HEK293T (cell line): ENCODE measurements at regions not wholly inside any gene's neighbourhood (a gene's known extent, or its start where the extent isn't known, plus 50 kb on each side); places are given as distances from the start of the nearest gene placed in this dataset.

Source experiments
- ARNT ChIP-seq: fragments of 450-650 bp; IDR thresholded peaks from 2 replicates; pipeline ENCODE4 v1.6.1; 2017; ENCODE audit warnings: mild to moderate bottlenecking
- BHLHE40 ChIP-seq: fragments of 450-650 bp; IDR thresholded peaks from 2 replicates; pipeline ENCODE4 v1.6.1; 2016; ENCODE audit warnings: mild to moderate bottlenecking, moderate library complexity, borderline replicate concordance
- CTBP1 ChIP-seq: fragments of 450-650 bp; IDR thresholded peaks from 2 replicates; pipeline ENCODE4 v1.6.1; 2016; ENCODE audit warnings: borderline replicate concordance
- ELF4 ChIP-seq: fragments of 450-650 bp; IDR thresholded peaks from 2 replicates; pipeline ENCODE4 v1.6.1; 2017; ENCODE audit warnings: antibody characterized with exemption
- FOXA1 ChIP-seq: fragments of 450-650 bp; IDR thresholded peaks from 2 replicates; pipeline ENCODE4 v1.6.1; 2016; ENCODE audit warnings: mild to moderate bottlenecking
- FOXK2 ChIP-seq: fragments of 450-650 bp; IDR thresholded peaks from 2 replicates; pipeline ENCODE4 v1.6.1; 2016; ENCODE audit warnings: mild to moderate bottlenecking
- FOXM1 ChIP-seq: fragments of 450-650 bp; IDR thresholded peaks from 2 replicates; pipeline ENCODE4 v1.6.1; 2017; ENCODE audit warnings: mild to moderate bottlenecking, borderline replicate concordance
- HDGF ChIP-seq: fragments of 450-650 bp; IDR thresholded peaks from 2 replicates; pipeline ENCODE4 v1.6.1; 2017; ENCODE audit warnings: antibody characterized with exemption, borderline replicate concordance
- LEF1 ChIP-seq: fragments of 450-650 bp; IDR thresholded peaks from 2 replicates; pipeline ENCODE4 v1.6.1; 2017; ENCODE audit warnings: mild to moderate bottlenecking, borderline replicate concordance
- NFRKB ChIP-seq: fragments of 450-650 bp; IDR thresholded peaks from 2 replicates; pipeline ENCODE4 v1.6.1; 2016; ENCODE audit warnings: mild to moderate bottlenecking, moderate library complexity
- SUZ12 ChIP-seq: fragments of 450-650 bp; IDR thresholded peaks from 2 replicates; pipeline ENCODE4 v1.6.1; 2016; ENCODE audit warnings: mild to moderate bottlenecking
- TARDBP ChIP-seq: fragments of 450-650 bp; IDR thresholded peaks from 2 replicates; pipeline ENCODE4 v1.6.1; 2016
- ZNF384 ChIP-seq: fragments of 450-650 bp; IDR thresholded peaks from 2 replicates; pipeline ENCODE4 v1.6.1; 2016
- TF ChIP-seq, protein P1 (sequence below): fragments of 450-650 bp; IDR thresholded peaks from 2 replicates; pipeline ENCODE4 v1.6.1; 2016

DNA sequence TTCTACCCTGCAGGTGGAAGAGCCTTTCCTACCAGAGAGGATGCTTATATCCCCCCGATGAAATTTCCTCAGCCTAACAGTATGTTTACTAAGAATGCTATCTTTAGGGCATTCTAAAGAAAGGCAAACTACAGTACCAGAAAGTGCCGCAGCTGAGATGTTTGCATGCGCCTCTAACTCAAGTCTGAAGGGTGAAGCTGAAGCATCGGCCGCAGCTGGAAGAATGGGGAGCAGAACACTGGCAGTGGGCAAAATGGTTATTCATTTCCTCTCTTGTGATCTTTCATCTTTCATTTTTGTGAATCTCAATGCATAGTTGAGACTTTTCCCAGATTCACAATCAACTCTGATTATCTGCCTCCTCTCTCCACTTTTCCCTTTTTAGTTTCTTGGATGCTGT is 648.2 kb upstream of the ZEB2 start:
- TF ChIP-seq NFRKB (no peak), HDGF (no peak), ARNT (no peak), FOXM1 (no peak), BHLHE40 (no peak), FOXA1 (no peak), ELF4 (no peak), FOXK2 (no peak), ZNF384 (no peak), CTBP1 (no peak), SUZ12 (no peak), TARDBP (no peak), LEF1 (no peak)
- TF ChIP-seq, protein P1, sequence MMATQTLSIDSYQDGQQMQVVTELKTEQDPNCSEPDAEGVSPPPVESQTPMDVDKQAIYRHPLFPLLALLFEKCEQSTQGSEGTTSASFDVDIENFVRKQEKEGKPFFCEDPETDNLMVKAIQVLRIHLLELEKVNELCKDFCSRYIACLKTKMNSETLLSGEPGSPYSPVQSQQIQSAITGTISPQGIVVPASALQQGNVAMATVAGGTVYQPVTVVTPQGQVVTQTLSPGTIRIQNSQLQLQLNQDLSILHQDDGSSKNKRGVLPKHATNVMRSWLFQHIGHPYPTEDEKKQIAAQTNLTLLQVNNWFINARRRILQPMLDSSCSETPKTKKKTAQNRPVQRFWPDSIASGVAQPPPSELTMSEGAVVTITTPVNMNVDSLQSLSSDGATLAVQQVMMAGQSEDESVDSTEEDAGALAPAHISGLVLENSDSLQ, result no peak
